Lower lobe of right lung (tissue), 2 donors: ENCODE measurements at regions not wholly inside any gene's neighbourhood (a gene's known extent, or its start where the extent isn't known, plus 50 kb on each side); places are given as distances from the start of the nearest gene placed in this dataset.
A peak's percentile ranks its signal among the peaks of the same experiment; 100 is the strongest.

Source experiments
- ATAC-seq, 2 donors: fragments of 200-7000 bp; cut with Tn5 transposase; one replicate each; pipeline ENCODE4 v1.9.1; 2020 to 2022; ENCODE audit warnings: mild to moderate bottlenecking in 2 of 2, moderate library complexity in 2 of 2
- DNase-seq: peaks from one replicate; pipeline ENCODE4 v3.0.0-alpha.2; 2020
- H3K27ac ChIP-seq: fragments of 200-600 bp; one replicate; pipeline ENCODE4 v1.8.0; 2022
- H3K27me3 ChIP-seq: fragments of 200-600 bp; one replicate; pipeline ENCODE4 v1.8.0; 2022; ENCODE audit warnings: low read depth
- H3K36me3 ChIP-seq: fragments of 200-600 bp; one replicate; pipeline ENCODE4 v1.8.0; 2022; ENCODE audit warnings: mild to moderate bottlenecking
- H3K4me1 ChIP-seq: fragments of 200-600 bp; one replicate; pipeline ENCODE4 v1.8.0; 2022
- H3K4me3 ChIP-seq: fragments of 200-600 bp; one replicate; pipeline ENCODE4 v1.8.0; 2022; ENCODE audit warnings: mild to moderate bottlenecking
- H3K9me3 ChIP-seq: fragments of 200-600 bp; one replicate; pipeline ENCODE4 v1.8.0; 2022
- CTCF ChIP-seq: fragments of 200-600 bp; IDR thresholded peaks from one replicate; pipeline ENCODE4 v1.8.0; 2022; ENCODE audit warnings: antibody characterized with exemption, mild to moderate bottlenecking
- intact Hi-C: fragments of 100-400 bp; cut with DNase I; formaldehyde crosslinking; loops from one replicate; pipeline ENCODE4 v1.11.0; 2022
- donor health status: DM: no; HTN: yes; CAD: no; lungs with severe emphysema.

- no peak overlapping the region for H3K27ac ChIP-seq
- no peak for DNase-seq
- no peaks in the 10 kb centered on the region for H3K4me1 ChIP-seq
- no peaks in the 10 kb centered on the region for H3K36me3 ChIP-seq
- H3K9me3 ChIP-seq: no peaks in the 10 kb centered on the region
- no peak for TF ChIP-seq CTCF
- no peak overlapping the region for H3K4me3 ChIP-seq
- H3K27me3 ChIP-seq: no peaks in the 10 kb centered on the region
- no peak for ATAC-seq
- intact Hi-C loops: no loop called here
These were observed 586.3 kb downstream of the RERGL start for GRCh38 chr12:17503742-17504141.

GRCh38 chr12:17489452-17489851 is 600.5 kb downstream of the RERGL start:
- DNase-seq (no peak), ATAC-seq (no peak)
- Histone ChIP-seq H3K4me3 (no peak overlapping the region), H3K27me3 (no peaks in the 10 kb centered on the region), H3K4me1 (no peaks in the 10 kb centered on the region), H3K36me3 (no peaks in the 10 kb centered on the region), H3K9me3 (no peaks in the 10 kb centered on the region), H3K27ac (no peak overlapping the region)
- TF ChIP-seq CTCF: no peak
- intact Hi-C loops: no loop called here

- no peak overlapping the region for H3K27ac ChIP-seq
- intact Hi-C loops: no loop called here
- H3K36me3 ChIP-seq: no peaks in the 10 kb centered on the region
- DNase-seq: no peak
- peaks cover 7% of the 10 kb centered on the region for H3K9me3 ChIP-seq
- H3K4me3 ChIP-seq: no peak overlapping the region
- TF ChIP-seq CTCF: no peak
- no peaks in the 10 kb centered on the region for H3K4me1 ChIP-seq
- peak in 1 of 2 donors; percentile 43 for ATAC-seq
- H3K27me3 ChIP-seq: no peaks in the 10 kb centered on the region
These were observed 610.9 kb downstream of the RERGL start for GRCh38 chr12:17478908-17479673.

GRCh38 chr12:17470460-17470859 is 619.5 kb downstream of the RERGL start:
- intact Hi-C loops: no loop called here
- no peak for DNase-seq
- no peaks in the 10 kb centered on the region for H3K27me3 ChIP-seq
- no peaks in the 10 kb centered on the region for H3K36me3 ChIP-seq
- H3K27ac ChIP-seq: no peak overlapping the region
- no peak for ATAC-seq
- no peaks in the 10 kb centered on the region for H3K4me1 ChIP-seq
- H3K9me3 ChIP-seq: no peaks in the 10 kb centered on the region
- no peak for TF ChIP-seq CTCF
- H3K4me3 ChIP-seq: no peak overlapping the region

- no peaks in the 10 kb centered on the region for H3K9me3 ChIP-seq
- H3K36me3 ChIP-seq: no peaks in the 10 kb centered on the region
- H3K27me3 ChIP-seq: no peaks in the 10 kb centered on the region
- no peaks in the 10 kb centered on the region for H3K4me1 ChIP-seq
- H3K4me3 ChIP-seq: no peak overlapping the region
- no peak for ATAC-seq
- TF ChIP-seq CTCF: no peak
- no peak for DNase-seq
- intact Hi-C loops: no loop called here
- no peak overlapping the region for H3K27ac ChIP-seq
These were observed 630.8 kb downstream of the RERGL start for GRCh38 chr12:17459214-17459613.
